Inferior parietal cortex (tissue), 1 donor: ENCODE measurements at regions not wholly inside any gene's neighbourhood (a gene's known extent, or its start where the extent isn't known, plus 50 kb on each side); places are given as distances from the start of the nearest gene placed in this dataset.

Experiments
- DNase-seq: peaks from one replicate; pipeline ENCODE4 v3.0.0-alpha.2; 2016; ENCODE audit errors: extremely low spot score

GRCh38 chr2:137729305-137729704, 235.0 kb upstream of the HNMT start:
- DNase-seq: no peak

GRCh38 chr2:137737559-137737958, 226.7 kb upstream of the HNMT start:
- no peak for DNase-seq

- no peak for DNase-seq
Observed at GRCh38 chr2:137741784-137742362, 222.4 kb upstream of the HNMT start.

GRCh38 chr2:137747509-137747908, 216.8 kb upstream of the HNMT start:
- no peak for DNase-seq

- no peak for DNase-seq
Observed at GRCh38 chr2:137748533-137748932, 215.7 kb upstream of the HNMT start.

- no peak for DNase-seq
Observed at GRCh38 chr2:137764646-137765045, 199.6 kb upstream of the HNMT start.

- DNase-seq: no peak
Observed at GRCh38 chr2:137769406-137769805, 194.9 kb upstream of the HNMT start.

- DNase-seq: no peak
Observed at GRCh38 chr2:137770166-137770565, 194.1 kb upstream of the HNMT start.

GRCh38 chr2:137771064-137771463, 193.2 kb upstream of the HNMT start:
- no peak for DNase-seq

- no peak for DNase-seq
Observed at GRCh38 chr2:137772451-137772850, 191.8 kb upstream of the HNMT start.

- DNase-seq: no peak
Observed at GRCh38 chr2:137775529-137775928, 188.7 kb upstream of the HNMT start.

- no peak for DNase-seq
Observed at GRCh38 chr2:137776697-137777096, 187.6 kb upstream of the HNMT start.

GRCh38 chr2:137797641-137798040, 166.6 kb upstream of the HNMT start:
- DNase-seq: no peak

GRCh38 chr2:137799600-137799999, 164.7 kb upstream of the HNMT start:
- no peak for DNase-seq

- no peak for DNase-seq
Observed at GRCh38 chr2:137800386-137800785, 163.9 kb upstream of the HNMT start.

GRCh38 chr2:137801228-137801627, 163.0 kb upstream of the HNMT start:
- no peak for DNase-seq

- no peak for DNase-seq
Observed at GRCh38 chr2:137802038-137802437, 162.2 kb upstream of the HNMT start.

GRCh38 chr2:137806068-137806805, 158.0 kb upstream of the HNMT start:
- no peak for DNase-seq

- no peak for DNase-seq
Observed at GRCh38 chr2:137809252-137809651, 155.0 kb upstream of the HNMT start.

- no peak for DNase-seq
Observed at GRCh38 chr2:137809837-137810236, 154.4 kb upstream of the HNMT start.

- DNase-seq: no peak
Observed at GRCh38 chr2:137812517-137812916, 151.8 kb upstream of the HNMT start.

- DNase-seq: no peak
Observed at GRCh38 chr2:137813176-137813575, 151.1 kb upstream of the HNMT start.

GRCh38 chr2:137817058-137817457, 147.2 kb upstream of the HNMT start:
- DNase-seq: no peak

- DNase-seq: no peak
Observed at GRCh38 chr2:137823196-137823595, 141.1 kb upstream of the HNMT start.
